SJSA1 (cell line): ENCODE measurements at regions not wholly inside any gene's neighbourhood (a gene's known extent, or its start where the extent isn't known, plus 50 kb on each side); places are given as distances from the start of the nearest gene placed in this dataset.

Experiments
- DNase-seq, 2 experiments: peaks; one replicate each; pipeline ENCODE4 v3.0.0-alpha.2; 2015 to 2020; ENCODE audit warnings: low spot score in 2 of 2, low read depth in 1 of 2
- H3K27ac ChIP-seq: fragments of 250-450 bp; sonication (Bioruptor Pico); 2 replicates; pipeline ENCODE4 v1.5.1; 2020; ENCODE audit warnings: mild to moderate bottlenecking, moderate library complexity
- H3K27me3 ChIP-seq: fragments of 250-450 bp; sonication (Bioruptor Pico); replicated peaks from 2 replicates; pipeline ENCODE4 v1.5.1; 2020; ENCODE audit warnings: mild to moderate bottlenecking, moderate library complexity
- H3K36me3 ChIP-seq: fragments of 250-450 bp; sonication (Bioruptor Pico); 2 replicates; pipeline ENCODE4 v1.5.1; 2020; ENCODE audit warnings: mild to moderate bottlenecking
- H3K4me1 ChIP-seq: fragments of 250-450 bp; sonication (Bioruptor Pico); replicated peaks from 2 replicates; pipeline ENCODE4 v1.6.1; 2021; ENCODE audit warnings: mild to moderate bottlenecking
- H3K4me3 ChIP-seq: fragments of 250-450 bp; sonication (Bioruptor Pico); 2 replicates; pipeline ENCODE4 v1.5.1; 2020; ENCODE audit warnings: mild to moderate bottlenecking
- H3K9me3 ChIP-seq: fragments of 250-450 bp; sonication (Bioruptor Pico); replicated peaks from 2 replicates; pipeline ENCODE4 v1.5.1; 2020; ENCODE audit warnings: mild to moderate bottlenecking

DNA sequence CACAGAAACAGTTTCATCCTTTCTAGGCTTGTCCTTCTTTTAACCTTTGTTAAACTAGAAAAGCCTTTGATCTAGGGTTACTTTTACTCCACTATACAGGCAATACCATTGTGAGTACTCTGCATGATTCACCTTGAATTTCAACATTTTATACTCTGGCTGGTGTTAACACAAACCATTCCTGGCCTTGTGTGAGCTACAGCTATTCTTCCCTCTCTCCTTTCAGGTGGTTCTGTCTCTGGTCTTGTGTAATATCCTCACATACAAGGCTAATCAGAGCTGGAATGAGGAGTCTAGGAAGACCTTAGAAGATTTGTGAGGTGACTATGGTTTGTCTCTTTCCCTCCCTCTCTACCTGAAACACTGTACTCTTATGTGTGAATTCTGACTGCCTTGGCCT, 837.4 kb upstream of the USP15 start:
- no peak overlapping the region for H3K27ac ChIP-seq
- H3K9me3 ChIP-seq: no peaks in the 10 kb centered on the region
- H3K36me3 ChIP-seq: no peaks in the 10 kb centered on the region
- H3K4me3 ChIP-seq: no peak overlapping the region
- DNase-seq: no peak
- no peaks in the 10 kb centered on the region for H3K4me1 ChIP-seq
- no peaks in the 10 kb centered on the region for H3K27me3 ChIP-seq

DNA sequence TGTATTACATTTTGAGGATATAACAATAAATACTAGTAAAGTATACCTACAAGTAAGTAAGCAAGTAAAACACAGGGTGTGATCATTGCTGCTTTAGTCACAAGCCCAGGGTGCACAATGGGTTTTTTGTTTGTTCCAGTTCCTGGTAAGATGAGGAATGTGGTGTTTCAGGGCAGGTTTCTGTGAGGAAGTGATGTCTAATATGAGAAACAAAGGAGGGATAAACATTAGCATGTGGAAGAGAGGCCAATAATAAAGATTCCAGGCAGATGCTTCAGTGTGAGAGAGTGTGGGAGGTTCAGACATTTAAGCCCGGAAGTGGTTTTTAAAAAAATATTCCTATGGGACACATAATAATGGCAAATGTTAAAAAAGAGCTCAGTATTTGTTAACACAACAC, 808.1 kb upstream of the USP15 start:
- Histone ChIP-seq H3K27me3 (no peaks in the 10 kb centered on the region), H3K4me3 (no peak overlapping the region), H3K36me3 (no peaks in the 10 kb centered on the region), H3K4me1 (no peaks in the 10 kb centered on the region), H3K9me3 (no peaks in the 10 kb centered on the region), H3K27ac (no peak overlapping the region)
- DNase-seq: no peak

DNA sequence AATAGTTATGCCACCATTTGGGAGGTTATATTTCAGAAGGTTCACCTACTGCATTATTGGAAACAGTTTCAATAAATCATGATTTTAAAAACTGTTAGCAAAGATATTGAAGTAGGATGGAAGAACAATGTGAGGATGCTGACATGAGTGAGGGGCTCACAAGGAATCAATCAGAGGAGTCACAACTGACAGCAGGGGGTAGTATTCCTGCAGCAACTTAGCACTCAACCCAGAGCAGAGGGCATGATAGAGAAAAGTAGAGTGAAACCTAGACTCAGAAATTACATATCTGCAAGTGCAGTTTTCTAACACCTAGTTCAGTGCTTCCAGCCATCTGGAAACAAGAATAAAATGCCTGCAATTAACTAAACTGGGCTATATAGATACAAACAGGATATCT, 772.5 kb upstream of the USP15 start:
- DNase-seq: no peak
- Histone ChIP-seq H3K4me3 (no peak overlapping the region), H3K4me1 (no peaks in the 10 kb centered on the region), H3K27me3 (no peaks in the 10 kb centered on the region), H3K36me3 (no peaks in the 10 kb centered on the region), H3K9me3 (no peaks in the 10 kb centered on the region), H3K27ac (no peak overlapping the region)

DNA sequence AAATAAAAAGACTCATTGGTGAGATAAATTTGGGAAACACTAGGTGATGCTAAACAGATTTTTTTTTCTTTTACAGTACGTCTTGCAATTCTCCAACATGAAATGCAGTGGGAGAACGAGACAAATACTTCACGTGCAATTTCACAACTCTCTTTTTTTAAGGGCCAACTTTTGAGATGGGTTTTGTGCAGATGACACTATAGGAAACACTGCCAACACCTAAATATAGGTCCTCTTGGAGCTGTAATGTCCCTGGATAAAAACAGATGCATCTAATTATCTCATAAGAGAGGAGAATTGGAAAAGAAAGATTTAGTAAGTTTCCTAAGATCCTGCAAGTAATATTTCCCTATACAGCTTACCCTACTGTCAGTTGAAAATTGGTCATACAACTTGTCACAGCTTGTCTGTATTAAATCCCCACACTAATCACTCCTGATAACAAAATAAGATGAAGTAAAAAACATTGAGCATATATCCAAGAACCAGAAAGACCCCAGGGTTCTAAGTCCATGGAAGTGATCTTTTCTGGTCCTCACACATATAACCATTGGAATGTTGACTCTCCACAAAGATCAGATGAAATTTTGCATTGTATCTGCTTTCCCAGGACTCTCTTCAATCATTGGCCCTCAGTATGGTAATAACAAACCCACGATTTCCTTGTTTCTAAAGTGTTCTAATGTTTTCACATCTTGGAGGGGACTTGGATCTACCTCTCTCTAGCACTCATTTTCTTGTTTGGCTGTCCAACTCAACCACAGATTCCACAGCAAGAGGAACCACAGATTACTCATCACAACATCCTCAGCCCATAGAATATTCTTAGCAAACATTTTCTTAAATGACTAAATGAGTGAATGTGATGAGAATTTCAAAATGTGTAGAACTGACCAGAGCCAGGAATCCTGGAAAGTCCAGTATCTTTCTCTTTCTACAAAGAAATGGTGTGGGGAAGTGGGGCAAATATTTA, 769.4 kb upstream of the USP15 start:
- Histone ChIP-seq H3K4me3 (no peak overlapping the region), H3K27ac (no peak overlapping the region), H3K9me3 (no peaks in the 10 kb centered on the region), H3K36me3 (no peaks in the 10 kb centered on the region), H3K27me3 (no peaks in the 10 kb centered on the region), H3K4me1 (no peaks in the 10 kb centered on the region)
- no peak for DNase-seq

DNA sequence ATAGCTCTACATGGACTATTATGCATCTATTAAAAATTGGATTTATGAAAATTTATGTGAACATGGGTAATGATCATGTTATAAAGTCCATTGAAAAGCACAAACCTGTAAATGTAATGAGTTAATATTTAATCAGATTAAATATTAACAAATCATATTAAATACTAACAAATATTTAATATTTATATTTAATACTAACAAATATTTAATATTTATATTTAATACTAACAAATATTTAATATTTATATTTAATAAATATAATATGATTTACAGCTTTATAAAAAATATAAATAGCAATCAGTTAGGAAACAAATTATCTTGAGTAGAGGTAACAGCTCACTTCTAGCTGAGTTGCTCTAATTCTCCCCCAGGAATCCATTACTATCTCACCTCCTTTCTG, 758.0 kb upstream of the USP15 start:
- H3K9me3 ChIP-seq: no peaks in the 10 kb centered on the region
- no peak overlapping the region for H3K27ac ChIP-seq
- H3K36me3 ChIP-seq: no peaks in the 10 kb centered on the region
- H3K4me1 ChIP-seq: no peaks in the 10 kb centered on the region
- no peak for DNase-seq
- H3K4me3 ChIP-seq: no peak overlapping the region
- no peaks in the 10 kb centered on the region for H3K27me3 ChIP-seq

DNA sequence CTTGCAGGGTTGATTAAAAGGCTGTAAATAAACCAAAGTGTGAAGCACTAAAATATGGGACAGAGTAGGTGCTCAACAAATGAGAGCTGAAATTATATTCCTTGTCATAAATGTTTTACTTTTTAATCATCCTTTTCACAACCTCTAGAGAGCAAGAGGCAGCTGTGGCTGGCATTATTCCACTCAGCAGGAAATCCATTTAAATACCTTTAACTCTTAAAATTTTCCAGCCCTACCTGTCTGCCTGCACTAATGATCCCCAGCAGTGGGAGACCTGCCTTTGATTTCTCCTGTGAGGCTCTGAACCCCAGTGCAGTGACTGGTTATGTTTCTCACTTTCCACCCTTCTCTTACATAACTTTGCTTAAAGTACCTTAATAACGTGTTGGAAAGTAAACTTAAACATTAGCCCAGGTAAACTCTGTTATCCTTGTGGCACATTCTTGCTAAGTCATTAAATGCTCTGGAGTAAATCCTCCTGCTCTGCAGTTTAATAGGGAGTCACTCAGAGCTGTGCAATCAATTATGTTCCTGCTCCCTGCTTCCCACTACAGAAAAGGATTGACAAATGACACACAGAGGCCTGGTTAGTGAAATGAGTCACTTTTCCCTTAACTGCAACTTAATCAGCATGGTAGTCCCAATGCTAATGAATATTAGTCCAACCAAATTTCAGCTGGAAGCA, 755.7 kb upstream of the USP15 start:
- Histone ChIP-seq H3K36me3 (no peaks in the 10 kb centered on the region), H3K9me3 (no peaks in the 10 kb centered on the region)

DNA sequence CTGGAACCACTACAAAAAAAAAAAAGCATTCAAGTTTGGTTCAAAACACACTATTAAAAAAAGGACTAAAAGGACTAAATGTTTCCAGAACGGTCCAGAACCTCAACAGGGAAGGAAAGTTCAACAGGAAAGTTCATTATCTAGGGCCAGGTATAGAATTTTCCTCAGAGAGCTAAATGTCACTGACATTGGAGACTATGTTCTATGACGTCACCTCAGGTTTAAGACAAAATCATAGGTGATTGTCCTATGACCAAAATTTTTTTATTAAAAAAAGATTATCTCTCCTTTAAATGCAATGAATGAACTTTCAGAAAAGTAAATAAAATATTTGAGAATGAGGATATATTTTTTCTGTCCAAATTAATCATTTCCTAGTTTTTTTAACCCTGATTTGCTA, 746.7 kb upstream of the USP15 start:
- Histone ChIP-seq H3K27ac (no peak overlapping the region), H3K4me1 (no peaks in the 10 kb centered on the region), H3K4me3 (no peak overlapping the region), H3K27me3 (no peaks in the 10 kb centered on the region), H3K9me3 (no peaks in the 10 kb centered on the region), H3K36me3 (no peaks in the 10 kb centered on the region)
- DNase-seq: no peak

More for the DNA sequence above, 755.7 kb upstream of the USP15 start:
- Histone ChIP-seq H3K27me3 (no peaks in the 10 kb centered on the region), H3K4me1 (no peaks in the 10 kb centered on the region), H3K27ac (no peak overlapping the region), H3K4me3 (no peak overlapping the region)
- DNase-seq: no peak

DNA sequence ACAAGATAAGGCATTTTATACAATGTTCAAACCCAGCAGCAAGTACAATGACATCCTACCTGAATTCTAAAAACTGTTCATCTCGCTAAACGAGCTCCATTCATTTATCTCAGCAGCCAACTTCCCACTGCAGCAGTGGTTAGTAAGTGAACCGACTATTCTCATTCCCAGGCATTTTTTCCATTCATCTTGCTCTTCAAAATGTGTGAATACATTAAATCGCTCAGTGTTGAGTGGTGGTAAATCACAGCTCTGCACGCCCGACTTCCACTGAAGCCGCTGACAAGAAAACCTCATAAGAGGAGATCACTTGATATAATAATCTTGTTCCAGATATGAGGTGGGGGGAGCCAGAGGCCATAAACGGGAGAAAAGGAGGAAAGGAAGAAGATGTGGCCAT, 746.2 kb upstream of the USP15 start:
- no peaks in the 10 kb centered on the region for H3K9me3 ChIP-seq
- no peak overlapping the region for H3K4me3 ChIP-seq
- no peaks in the 10 kb centered on the region for H3K4me1 ChIP-seq
- no peaks in the 10 kb centered on the region for H3K36me3 ChIP-seq
- H3K27ac ChIP-seq: no peak overlapping the region
- no peaks in the 10 kb centered on the region for H3K27me3 ChIP-seq
- DNase-seq: no peak

DNA sequence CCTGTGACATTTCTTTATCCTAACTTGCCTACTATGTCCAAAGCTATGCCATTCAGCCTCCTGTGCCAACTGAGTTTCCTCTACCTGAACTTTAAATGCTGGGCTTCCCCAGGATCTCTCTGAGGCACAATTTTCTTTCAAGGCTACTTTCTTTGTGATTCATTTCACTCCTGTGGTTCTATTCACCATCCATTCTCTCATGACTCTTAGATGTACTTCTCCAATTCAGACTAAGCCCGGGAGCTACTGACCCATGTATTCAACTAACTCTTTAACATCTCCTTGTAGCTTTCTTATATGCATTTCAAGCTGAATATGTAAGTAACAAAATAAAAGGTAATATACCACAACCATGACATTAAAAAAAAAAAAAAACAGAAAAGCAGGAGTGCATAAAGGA, 738.9 kb upstream of the USP15 start:
- Histone ChIP-seq H3K9me3 (no peaks in the 10 kb centered on the region), H3K27ac (no peak overlapping the region), H3K4me3 (no peak overlapping the region), H3K27me3 (no peaks in the 10 kb centered on the region), H3K36me3 (no peaks in the 10 kb centered on the region), H3K4me1 (no peaks in the 10 kb centered on the region)
- no peak for DNase-seq

DNA sequence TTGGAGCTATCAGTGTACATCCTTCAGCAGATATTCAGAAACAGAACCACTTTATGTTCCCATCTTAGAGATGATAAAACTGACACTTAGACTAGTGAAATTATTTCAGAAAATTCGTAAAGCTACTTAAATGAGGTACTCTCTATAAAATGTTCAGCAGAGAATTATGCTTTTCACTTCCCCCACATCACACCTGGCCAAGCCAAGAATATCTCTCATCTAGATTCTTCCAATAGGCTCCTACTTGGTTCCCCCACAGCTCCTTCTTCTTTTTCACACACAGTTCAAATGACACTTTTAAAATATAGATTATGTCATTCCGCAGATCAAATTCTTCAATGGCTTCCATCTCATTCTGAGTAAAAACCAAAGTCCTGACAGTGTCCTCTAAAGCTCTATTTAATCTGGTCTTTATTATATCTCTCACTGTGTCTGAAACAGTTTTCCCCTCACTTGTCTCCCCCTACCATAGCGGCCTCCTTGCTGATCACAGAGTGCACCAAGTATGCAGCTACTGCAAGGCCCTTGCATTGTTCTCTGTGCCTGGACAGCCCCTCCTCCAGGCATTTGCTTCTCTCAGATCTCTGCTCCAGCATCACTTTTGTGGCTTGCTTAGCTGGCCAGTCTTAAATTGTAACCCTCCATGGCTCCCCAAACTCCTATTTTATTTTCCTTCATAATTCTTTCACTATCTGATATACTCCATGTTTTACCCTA, 736.8 kb upstream of the USP15 start:
- H3K4me1 ChIP-seq: no peaks in the 10 kb centered on the region
- H3K36me3 ChIP-seq: no peaks in the 10 kb centered on the region
- H3K4me3 ChIP-seq: no peak overlapping the region

DNA sequence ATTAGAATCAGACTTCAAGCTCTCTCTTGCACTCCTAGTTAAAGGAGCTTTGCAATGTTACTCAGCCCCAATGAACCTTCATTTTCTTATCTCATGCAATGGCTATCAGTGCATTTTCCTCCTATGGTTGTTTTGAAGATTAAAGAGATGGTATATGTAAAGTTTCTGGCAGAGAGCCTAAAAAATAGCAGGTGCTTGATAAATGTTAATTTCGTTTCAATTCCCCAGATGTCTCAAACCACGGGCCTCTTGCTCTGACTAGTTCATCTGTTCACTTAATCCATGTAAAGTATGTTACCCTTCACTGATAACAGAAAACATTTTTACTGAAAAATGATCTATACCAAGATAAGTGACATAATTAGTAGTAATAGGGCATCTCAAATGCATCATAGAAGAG, 735.4 kb upstream of the USP15 start:
- H3K9me3 ChIP-seq: no peaks in the 10 kb centered on the region
- H3K27ac ChIP-seq: no peak overlapping the region
- no peaks in the 10 kb centered on the region for H3K4me1 ChIP-seq
- H3K36me3 ChIP-seq: no peaks in the 10 kb centered on the region
- H3K27me3 ChIP-seq: no peaks in the 10 kb centered on the region
- no peak overlapping the region for H3K4me3 ChIP-seq
- no peak for DNase-seq

More for the DNA sequence above, 736.8 kb upstream of the USP15 start:
- no peak overlapping the region for H3K27ac ChIP-seq
- no peak for DNase-seq
- no peaks in the 10 kb centered on the region for H3K9me3 ChIP-seq
- H3K27me3 ChIP-seq: no peaks in the 10 kb centered on the region

DNA sequence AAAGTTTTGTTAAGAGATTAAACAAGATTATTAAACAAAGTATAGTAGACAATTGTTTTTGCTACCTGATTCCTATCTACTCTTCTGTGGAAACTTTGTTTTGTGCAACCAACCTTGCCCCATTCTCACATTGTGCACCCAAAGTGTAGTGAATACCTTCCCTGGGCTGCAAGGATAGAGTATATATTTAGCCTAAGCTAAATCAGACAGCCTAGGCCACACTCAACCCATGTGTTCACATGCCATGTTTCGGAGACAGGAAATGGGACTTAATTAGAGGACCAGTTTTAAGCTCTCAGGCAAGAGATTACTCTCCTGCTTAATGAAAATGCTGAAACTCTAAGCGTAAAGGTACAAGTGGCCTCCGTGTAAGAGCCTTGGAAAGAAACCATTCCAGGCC, 734.9 kb upstream of the USP15 start:
- H3K27ac ChIP-seq: no peak overlapping the region
- H3K4me1 ChIP-seq: no peaks in the 10 kb centered on the region
- no peaks in the 10 kb centered on the region for H3K36me3 ChIP-seq
- DNase-seq: no peak
- H3K9me3 ChIP-seq: no peaks in the 10 kb centered on the region
- no peak overlapping the region for H3K4me3 ChIP-seq
- H3K27me3 ChIP-seq: no peaks in the 10 kb centered on the region

DNA sequence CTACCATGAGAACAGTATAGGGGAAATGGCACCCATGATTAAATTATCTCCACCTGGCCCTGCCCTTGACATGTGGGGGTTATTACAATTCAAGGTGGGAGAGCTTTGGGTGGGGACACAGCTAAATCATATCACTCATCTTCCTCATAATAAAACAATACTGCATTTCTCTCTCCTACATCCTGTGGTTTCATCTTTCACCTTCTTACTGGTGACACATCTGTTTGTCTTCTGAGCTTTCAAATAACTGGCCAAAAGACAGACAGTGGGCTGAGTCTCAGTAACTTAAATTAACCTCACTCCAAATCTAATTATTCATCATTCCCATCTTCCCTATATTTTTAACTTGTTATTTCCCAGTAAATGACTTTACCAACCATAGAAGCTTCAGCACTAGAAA, 729.7 kb upstream of the USP15 start:
- H3K4me3 ChIP-seq: no peak overlapping the region
- H3K27me3 ChIP-seq: no peaks in the 10 kb centered on the region
- no peaks in the 10 kb centered on the region for H3K36me3 ChIP-seq
- no peak overlapping the region for H3K27ac ChIP-seq
- no peaks in the 10 kb centered on the region for H3K9me3 ChIP-seq
- no peaks in the 10 kb centered on the region for H3K4me1 ChIP-seq
- DNase-seq: no peak

DNA sequence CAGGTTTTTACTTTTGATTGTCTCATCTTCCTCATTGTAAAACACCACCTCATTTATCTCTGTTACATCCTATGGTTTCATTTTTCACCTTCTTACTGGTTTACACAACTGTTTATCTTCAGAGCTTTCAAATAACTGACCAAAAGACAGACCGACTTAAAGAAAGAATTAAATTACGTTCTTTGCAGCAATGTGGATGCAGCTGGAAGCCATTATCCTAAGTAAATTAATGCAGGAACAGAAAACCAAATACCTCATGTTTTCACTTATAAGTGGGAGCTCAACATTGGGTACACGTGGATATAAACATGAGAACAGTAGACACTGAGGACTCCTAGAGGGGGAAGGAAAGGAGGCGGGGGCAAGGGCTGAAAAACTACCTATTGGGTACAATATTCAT, 729.0 kb upstream of the USP15 start:
- Histone ChIP-seq H3K4me1 (no peaks in the 10 kb centered on the region), H3K4me3 (no peak overlapping the region), H3K27ac (no peak overlapping the region), H3K27me3 (no peaks in the 10 kb centered on the region), H3K36me3 (no peaks in the 10 kb centered on the region), H3K9me3 (no peaks in the 10 kb centered on the region)
- DNase-seq: no peak
